ENCODE measurements at regions not wholly inside any gene's neighbourhood (a gene's known extent, or its start where the extent isn't known, plus 50 kb on each side); places are given as distances from the start of the nearest gene placed in this dataset.
"Not testable (repeated sequence)": the region's sequence is repeated elsewhere in the genome, so short reads cannot be mapped to it uniquely, and the experiment has no call there.

GRCh38 chr1:59214248-59215208, 82.4 kb upstream of the FGGY start:
- H3K36me3 ChIP-seq: no peaks in the 10 kb centered on the region
- H3K27ac ChIP-seq: no peak overlapping the region
- no peak overlapping the region for H3K4me3 ChIP-seq
- H3K9me3 ChIP-seq: no peaks in the 10 kb centered on the region
- H3K4me1 ChIP-seq: no peaks in the 10 kb centered on the region
- H3K27me3 ChIP-seq: no peaks in the 10 kb centered on the region
- no peak for ATAC-seq
- TF ChIP-seq, protein P1, sequence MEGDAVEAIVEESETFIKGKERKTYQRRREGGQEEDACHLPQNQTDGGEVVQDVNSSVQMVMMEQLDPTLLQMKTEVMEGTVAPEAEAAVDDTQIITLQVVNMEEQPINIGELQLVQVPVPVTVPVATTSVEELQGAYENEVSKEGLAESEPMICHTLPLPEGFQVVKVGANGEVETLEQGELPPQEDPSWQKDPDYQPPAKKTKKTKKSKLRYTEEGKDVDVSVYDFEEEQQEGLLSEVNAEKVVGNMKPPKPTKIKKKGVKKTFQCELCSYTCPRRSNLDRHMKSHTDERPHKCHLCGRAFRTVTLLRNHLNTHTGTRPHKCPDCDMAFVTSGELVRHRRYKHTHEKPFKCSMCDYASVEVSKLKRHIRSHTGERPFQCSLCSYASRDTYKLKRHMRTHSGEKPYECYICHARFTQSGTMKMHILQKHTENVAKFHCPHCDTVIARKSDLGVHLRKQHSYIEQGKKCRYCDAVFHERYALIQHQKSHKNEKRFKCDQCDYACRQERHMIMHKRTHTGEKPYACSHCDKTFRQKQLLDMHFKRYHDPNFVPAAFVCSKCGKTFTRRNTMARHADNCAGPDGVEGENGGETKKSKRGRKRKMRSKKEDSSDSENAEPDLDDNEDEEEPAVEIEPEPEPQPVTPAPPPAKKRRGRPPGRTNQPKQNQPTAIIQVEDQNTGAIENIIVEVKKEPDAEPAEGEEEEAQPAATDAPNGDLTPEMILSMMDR (IDR thresholded peaks at IDR 0.05): no peak
- TF ChIP-seq POLR2A (IDR thresholded peaks at IDR 0.05) (no peak), EP300 (IDR thresholded peaks at IDR 0.05) (no peak), POLR2AphosphoS5 (IDR thresholded peaks at IDR 0.05) (no peak)
- WGBS, 2 donors (ENCODE audit: low coverage in 1 of 2): 68 to 82% methylated on average over 6 to 7 of the region's 10 CpGs

- TF ChIP-seq POLR2A (IDR thresholded peaks at IDR 0.05) (no peak), POLR2AphosphoS5 (IDR thresholded peaks at IDR 0.05) (no peak), EP300 (IDR thresholded peaks at IDR 0.05) (no peak)
- TF ChIP-seq, protein P1 (IDR thresholded peaks at IDR 0.05): no peak
- H3K36me3 ChIP-seq: no peaks in the 10 kb centered on the region
- no peak for ATAC-seq
- H3K27me3 ChIP-seq: no peaks in the 10 kb centered on the region
- no peaks in the 10 kb centered on the region for H3K4me1 ChIP-seq
- H3K9me3 ChIP-seq: no peaks in the 10 kb centered on the region
- no peak overlapping the region for H3K4me3 ChIP-seq
- no peak overlapping the region for H3K27ac ChIP-seq
- 95 to 96% methylated on average over 4 to 5 of the region's 6 CpGs for WGBS, 2 donors (ENCODE audit: low coverage in 1 of 2)
Observed at GRCh38 chr1:59215766-59216291, 81.1 kb upstream of the FGGY start.

GRCh38 chr1:59217439-59217838, 79.5 kb upstream of the FGGY start:
- H3K36me3 ChIP-seq, H3K27ac ChIP-seq, H3K27me3 ChIP-seq, H3K4me3 ChIP-seq, H3K4me1 ChIP-seq, ATAC-seq, H3K9me3 ChIP-seq: not testable (repeated sequence)
- WGBS, 2 donors (ENCODE audit: low coverage in 1 of 2): 92 to 93% methylated on average over 2 of the region's 2 CpGs

DNA sequence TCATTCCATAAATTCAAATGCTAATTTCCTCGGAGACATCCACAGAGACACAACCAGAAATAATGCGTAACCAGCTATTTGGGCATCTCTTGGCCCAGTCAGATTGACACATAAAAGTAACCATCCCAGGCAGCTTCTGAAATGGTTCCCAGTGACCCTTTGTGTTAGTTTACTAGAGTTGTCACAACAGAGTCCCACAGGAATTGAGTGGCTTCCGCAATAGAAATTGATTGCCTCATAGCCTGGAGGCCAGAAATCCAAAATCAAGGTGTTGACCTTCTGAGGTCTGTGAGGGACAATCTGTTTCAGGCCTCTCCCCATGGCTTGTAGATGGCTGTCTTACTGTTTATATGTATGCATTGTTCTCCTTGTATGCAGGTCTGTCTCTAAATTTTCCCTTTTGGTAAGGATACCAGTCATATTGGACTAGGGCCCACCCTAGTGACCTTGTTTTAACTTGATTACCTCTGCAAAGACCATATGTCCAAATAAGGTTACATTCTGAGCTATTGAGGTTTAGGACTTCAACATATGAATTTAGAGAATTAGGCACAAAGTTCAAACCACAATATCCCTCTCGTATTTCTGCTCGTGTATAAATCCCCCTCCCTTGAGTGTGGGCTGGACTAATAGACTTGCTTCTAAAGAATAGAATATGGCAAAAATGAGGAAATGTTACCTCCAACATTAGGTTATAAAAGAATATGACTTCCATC, 78.2 kb upstream of the FGGY start:
- 88 to 95% methylated on average over 3 to 5 of the region's 5 CpGs for WGBS, 2 donors (ENCODE audit: low coverage in 1 of 2)
- ATAC-seq: no peak
- H3K36me3 ChIP-seq: no peaks in the 10 kb centered on the region

DNA sequence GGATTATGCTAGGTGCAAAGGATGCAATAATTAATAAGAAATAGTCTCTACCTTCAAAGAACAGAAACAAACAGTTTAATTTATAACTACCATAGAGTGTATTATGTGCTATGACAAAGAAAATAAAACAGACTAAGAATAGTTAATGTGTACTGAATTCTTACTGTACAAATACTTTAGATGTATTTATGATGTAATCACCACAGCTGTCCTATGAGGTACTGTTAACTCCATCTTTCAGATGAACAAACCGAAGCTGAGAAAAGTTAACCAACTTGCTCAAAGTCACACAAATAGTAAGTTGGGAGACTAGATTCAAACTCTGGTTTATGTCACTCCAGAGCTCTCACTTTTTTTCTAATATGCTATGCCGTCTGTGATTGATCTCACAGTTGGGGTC, 77.0 kb upstream of the FGGY start:
- H3K9me3 ChIP-seq: no peaks in the 10 kb centered on the region
- H3K4me3 ChIP-seq: no peak overlapping the region
- H3K27me3 ChIP-seq: no peaks in the 10 kb centered on the region
- 60 to 66% methylated on average over 2 of the region's 2 CpGs for WGBS, 2 donors (ENCODE audit: low coverage in 1 of 2)
- H3K27ac ChIP-seq: no peak overlapping the region
- TF ChIP-seq, protein P1 (IDR thresholded peaks at IDR 0.05): no peak
- no peak for TF ChIP-seq EP300 (IDR thresholded peaks at IDR 0.05)
- no peak for TF ChIP-seq POLR2A (IDR thresholded peaks at IDR 0.05)
- TF ChIP-seq POLR2AphosphoS5 (IDR thresholded peaks at IDR 0.05): no peak
- no peaks in the 10 kb centered on the region for H3K4me1 ChIP-seq
- no peaks in the 10 kb centered on the region for H3K36me3 ChIP-seq
- no peak for ATAC-seq

More for the DNA sequence above, 78.2 kb upstream of the FGGY start:
- Histone ChIP-seq H3K27ac (no peak overlapping the region), H3K9me3 (no peaks in the 10 kb centered on the region), H3K27me3 (no peaks in the 10 kb centered on the region), H3K4me3 (no peak overlapping the region), H3K4me1 (no peaks in the 10 kb centered on the region)
- no peak for TF ChIP-seq POLR2AphosphoS5 (IDR thresholded peaks at IDR 0.05)
- TF ChIP-seq POLR2A (IDR thresholded peaks at IDR 0.05): no peak
- TF ChIP-seq EP300 (IDR thresholded peaks at IDR 0.05): no peak
